GM19328 (cell line): ENCODE measurements at regions not wholly inside any gene's neighbourhood (a gene's known extent, or its start where the extent isn't known, plus 50 kb on each side); places are given as distances from the start of the nearest gene placed in this dataset.
"Not testable (repeated sequence)": the region's sequence is repeated elsewhere in the genome, so short reads cannot be mapped to it uniquely, and the experiment has no call there.

Experiments
- ATAC-seq: cut with Tn5 transposase; IDR thresholded peaks from one replicate; pipeline ENCODE4 v1.9.1; 2021; ENCODE audit warnings: mild to moderate bottlenecking, moderate library complexity; ENCODE audit not compliant: unreplicated experiment

DNA sequence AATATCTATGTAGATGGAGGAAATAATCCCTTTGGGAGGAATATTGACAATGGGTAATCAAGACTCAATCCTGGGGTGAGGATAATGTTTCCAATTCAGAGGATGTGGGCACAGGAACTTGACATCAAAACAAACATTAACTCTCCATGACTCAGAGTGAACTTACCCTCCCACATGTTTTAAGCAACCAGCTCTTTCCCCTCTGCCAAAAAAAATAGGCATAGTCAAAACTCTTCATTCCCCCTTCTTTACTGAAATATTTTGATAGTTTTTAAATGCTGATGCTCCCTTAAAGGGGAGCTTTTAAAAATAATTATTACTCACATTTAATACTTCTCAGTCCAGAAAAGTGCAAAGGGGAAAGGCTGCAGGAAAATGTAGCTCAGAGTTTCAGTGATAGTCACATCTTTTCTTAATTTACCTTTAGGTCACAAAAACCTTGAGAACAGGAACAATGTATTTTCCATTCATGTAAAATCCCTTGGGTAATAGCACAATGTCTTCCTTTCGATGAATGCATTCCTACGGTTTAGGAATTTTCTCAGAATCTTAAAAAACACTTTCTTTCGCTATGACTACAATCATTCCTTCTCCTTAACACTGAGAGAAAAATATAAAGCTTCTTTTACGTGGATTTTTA, 298.4 kb upstream of the GRAMD2B start:
- no peak for ATAC-seq

DNA sequence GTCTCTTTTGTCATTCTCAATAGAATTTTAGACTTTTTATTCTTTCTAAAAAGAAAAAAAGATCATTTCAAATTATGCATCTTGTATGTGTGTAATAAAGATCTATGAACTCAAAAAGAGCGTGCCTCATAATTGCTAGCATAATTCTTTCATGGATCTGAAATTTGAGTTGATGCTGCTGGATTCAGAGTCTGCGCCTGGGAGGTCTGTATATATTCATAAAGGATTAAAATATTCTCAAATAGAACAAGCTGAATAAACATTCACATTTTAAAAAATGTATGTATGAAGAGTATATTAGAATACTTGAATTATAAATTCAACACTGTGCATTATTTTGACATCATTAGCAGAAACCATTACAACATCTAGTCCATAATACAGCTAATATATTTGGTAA, 297.8 kb upstream of the GRAMD2B start:
- no peak for ATAC-seq

DNA sequence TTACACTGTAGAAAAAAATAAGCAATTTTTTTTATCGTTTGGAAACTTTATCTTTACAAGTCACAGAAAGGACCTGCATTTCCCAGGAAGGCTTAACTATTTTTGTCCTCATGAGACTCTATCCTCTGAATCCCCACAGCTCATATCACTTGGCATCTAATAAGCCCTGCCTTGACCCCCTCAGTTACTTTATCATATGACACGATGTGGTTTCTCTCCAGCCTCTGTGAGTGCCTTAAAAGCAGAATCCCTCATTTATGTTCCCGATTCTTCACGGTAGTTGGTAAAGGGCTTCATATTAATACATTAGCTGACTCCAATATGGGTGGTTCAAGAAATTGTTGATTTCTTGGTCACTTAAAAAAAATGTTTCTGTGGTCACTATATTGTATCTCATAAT, 296.6 kb upstream of the GRAMD2B start:
- no peak for ATAC-seq

DNA sequence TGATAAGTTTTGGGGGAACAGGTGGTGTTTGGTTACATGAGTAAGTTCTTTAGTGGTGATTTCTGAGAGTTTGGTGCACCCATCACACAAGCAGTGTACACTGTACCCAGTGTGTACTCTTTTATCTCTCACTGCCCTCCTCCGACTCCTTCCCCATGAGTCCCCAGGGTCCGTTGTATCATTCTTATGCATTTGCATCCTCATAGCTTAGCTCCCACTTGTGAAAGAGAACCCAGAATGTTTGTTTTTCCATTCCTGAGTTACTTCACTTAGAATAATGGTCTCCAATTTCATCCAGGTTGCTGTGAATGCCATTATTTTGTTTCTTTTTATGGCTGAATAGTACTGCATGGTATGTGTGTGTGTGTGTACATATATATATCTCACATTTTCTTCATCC, 295.8 kb upstream of the GRAMD2B start:
- not testable (repeated sequence) for ATAC-seq

DNA sequence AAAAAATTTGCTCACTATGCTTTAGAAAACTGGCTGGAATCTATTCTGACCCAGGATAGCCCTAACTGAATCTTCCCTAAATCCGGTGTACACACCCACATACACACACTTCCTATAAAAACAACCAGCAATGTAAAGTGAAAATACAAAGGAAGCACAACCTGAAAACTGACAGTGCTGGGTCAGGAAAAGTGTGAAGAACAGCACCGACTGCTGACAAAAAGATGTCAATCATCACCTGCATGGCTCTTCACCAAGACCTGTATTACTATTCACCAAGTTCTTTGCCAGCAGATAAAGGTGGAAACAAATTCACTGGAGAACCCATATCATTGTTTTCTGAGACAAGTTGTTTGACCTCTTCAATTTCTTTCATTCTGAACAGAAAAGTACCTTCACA, 293.8 kb upstream of the GRAMD2B start:
- no peak for ATAC-seq

DNA sequence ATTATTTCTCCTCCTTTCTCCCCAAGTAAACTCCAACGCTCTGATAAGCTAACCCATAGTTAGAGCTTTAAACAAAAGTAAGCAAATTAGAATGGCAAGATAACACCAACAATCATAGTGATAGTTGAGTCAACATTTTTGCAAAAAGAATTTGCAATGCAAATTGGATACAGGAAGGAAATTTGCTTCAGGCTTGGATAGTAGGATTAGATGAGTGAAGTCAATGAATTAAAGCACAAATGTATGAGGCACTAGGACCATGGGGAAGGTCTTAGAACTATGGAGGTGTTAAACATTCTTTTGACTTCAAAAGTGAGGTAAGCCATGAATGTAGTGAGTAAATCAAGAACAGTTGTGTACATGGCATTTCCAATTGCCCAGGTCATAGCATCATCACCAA, 289.8 kb upstream of the GRAMD2B start:
- ATAC-seq, result no peak

DNA sequence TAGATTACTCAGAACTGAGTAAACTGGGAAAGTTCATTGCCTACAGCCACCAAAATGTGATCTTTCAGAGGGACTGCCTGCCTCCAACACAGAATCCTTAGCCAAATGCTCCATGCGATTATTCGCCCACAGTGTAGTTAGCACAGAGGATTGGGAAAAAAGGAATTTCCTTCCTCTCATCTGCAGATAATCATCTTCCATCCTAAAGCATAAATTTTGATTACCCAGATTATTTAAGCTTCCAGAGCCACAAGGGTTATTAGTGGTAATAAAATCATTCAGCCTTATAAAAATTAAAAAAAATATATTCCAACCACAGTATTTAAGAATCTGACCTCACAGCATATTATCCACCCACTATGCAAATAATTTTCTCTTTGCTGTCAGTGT, 285.3 kb upstream of the GRAMD2B start:
- no peak for ATAC-seq

DNA sequence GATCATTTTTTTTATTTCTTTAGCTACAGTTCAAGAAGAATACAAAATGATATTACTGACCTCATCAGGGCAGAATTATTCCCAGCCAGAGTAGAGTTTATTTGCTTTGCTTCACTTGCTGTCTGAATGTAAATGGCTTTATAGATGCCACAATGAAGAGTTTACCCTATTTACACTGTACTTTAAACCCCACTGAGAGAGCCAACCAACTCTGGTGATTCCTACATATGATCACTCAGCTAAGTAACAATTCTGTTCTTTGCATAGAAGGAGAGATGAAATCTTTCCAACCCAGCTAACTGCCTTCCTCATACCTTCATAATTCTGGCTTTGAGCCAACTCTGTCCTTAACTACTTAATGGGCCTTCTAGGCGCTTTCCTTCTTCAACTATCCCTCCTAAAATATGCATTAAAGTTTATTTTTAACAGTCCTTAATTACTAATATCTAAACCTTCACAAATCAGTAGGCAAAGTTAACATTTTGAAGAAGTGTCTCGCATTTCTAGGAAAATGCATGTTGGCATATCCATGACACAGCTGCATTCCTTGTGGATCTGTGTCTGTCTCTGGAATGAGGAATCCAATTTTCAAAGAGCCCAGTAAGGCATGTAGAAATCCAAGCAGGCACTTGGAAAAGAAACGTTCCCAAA, 284.8 kb upstream of the GRAMD2B start:
- ATAC-seq, result no peak

DNA sequence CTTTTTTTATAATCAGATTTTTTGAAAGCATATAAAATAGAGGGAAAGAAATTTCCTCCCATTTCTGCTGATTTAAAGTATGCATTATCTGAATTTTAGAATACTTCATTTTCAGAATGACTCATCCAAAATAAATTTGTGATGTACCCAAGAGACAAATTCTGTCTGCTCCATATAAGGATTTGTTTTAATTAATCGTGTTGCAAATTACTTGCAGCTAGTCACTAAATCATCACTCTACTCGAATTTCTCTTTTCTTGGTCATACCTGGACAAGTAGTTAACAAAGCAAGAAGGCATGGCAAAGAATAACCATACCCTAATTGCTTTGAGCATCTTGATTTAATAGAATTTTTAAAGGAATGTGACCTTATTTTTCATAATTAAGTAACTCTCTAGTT, 284.1 kb upstream of the GRAMD2B start:
- no peak for ATAC-seq

DNA sequence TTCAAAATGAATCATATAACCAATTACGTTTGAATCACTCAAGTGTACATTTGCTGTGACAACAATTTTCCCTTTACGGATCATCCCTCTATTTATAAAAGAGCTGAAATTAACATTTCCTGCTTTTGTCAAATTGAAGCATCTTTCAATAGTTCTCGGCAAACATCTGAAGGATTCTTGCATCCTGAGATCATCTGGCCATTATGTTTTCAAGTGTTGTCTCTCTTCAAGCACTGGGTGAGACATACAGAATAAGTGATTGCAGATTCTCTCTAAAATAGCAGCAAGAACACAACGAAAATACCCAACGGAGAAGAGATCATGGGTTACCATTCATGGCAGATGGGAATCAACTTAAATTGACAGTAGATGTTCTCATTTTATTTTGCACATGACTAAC, 283.4 kb upstream of the GRAMD2B start:
- no peak for ATAC-seq

DNA sequence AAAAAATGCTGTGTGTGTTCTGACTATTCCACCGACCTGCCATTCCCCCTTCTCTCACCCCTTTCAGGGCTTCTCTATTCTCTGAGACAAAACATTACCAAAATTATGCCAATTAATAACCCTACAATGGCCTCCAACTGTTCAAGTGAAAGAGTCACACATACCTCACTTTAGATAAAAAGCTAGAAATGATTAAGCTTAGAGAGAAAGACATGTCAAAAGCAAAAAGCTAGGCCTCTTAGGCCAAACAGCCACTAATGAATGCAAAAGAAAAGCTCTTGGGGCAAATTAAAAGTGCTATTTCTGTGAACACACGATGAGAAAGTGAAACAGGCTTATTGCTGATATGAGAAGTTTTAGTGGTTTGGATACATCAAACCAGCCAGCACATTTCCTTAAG, 279.6 kb upstream of the GRAMD2B start:
- ATAC-seq, result no peak

DNA sequence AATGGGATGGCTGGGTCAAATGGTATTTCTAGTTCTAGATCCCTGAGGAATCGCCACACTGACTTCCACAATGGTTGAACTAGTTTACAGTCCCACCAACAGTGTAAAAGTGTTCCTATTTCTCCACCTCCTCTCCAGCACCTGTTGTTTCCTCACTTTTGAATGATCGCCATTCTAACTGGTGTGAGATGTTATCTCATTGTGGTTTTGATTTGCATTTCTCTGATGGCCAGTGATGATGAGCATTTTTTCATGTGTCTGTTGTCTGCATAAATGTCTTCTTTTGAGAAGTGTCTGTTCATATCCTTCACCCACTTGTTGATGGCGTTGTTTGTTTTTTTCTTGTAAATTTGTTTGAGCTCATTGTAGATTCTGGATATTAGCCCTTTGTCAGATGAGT, 272.9 kb upstream of the GRAMD2B start:
- ATAC-seq, result not testable (repeated sequence)

DNA sequence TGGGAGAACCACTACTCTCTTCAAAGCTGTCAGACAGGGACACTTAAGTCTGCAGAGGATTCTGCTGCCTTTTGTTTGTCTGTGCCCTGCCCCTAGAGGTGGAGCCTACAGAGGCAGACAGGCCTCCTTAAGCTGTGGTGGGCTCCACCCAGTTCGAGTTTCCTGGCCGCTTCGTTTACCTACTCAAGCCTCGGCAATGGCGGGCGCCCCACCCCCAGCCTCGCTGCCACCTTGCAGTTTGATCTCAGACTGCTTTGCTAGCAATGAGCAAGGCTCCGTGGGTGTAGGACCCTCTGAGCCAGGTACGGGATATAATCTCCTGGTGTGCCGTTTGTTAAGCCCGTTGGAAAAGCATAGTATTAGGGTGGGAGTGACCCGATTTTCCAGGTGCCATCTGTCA, 267.9 kb upstream of the GRAMD2B start:
- ATAC-seq, result not testable (repeated sequence)

DNA sequence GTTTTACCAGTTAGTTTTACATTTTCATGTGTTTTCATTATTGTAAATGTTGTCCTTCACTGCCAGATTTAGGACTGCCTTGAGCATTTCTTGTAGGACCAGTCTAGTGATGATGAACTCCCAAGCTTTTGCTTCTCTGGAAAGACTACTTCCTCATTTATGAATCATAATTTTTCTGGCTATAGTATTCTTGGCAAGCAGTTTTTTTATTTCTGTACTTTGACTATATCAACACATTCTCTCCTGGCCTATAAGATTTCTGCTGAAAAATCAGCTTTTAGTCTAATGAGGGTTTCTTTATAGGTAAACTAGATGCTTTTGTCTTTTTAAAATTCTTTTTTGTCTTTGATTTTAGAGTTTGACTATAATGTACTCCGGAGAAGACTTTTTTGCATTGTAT, 256.8 kb upstream of the GRAMD2B start:
- ATAC-seq, result no peak

DNA sequence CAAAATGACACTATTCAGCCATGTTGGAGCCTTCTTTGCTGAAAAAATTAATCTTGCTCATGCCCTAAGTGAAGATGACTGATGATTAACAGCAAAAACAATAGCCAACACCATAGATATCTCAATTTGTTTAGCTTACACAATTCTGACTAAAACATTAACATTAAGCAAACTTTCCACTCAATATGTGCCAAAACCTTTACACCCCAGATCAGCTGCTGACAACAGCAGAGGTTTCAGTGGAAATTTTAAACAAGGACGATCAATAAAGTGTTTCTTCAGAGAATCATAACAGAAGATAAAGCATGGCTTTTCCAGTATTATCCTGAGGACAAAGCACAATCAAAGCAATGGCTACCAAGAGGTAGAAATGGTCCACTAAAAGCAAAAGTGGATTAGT, 254.4 kb upstream of the GRAMD2B start:
- ATAC-seq, result no peak

DNA sequence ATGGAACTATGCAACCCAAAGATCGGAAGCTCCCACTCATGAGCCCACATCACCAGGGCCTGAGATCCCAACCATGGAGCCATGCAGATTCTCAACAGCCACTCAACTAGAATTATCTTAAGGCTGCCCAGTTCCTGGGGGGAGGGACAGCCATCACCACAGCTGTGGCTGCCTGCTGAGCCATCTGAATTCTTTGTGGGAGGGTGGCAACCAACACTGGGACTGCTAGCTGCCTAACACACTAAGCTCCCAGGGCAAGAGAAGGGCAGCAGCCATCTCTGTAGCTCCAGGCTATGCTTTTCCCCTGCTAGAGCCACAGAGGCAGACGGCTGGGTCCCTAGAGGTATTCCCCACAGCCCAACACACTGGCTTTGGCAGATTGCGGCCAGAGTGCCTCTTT, 251.3 kb upstream of the GRAMD2B start:
- ATAC-seq, result no peak

DNA sequence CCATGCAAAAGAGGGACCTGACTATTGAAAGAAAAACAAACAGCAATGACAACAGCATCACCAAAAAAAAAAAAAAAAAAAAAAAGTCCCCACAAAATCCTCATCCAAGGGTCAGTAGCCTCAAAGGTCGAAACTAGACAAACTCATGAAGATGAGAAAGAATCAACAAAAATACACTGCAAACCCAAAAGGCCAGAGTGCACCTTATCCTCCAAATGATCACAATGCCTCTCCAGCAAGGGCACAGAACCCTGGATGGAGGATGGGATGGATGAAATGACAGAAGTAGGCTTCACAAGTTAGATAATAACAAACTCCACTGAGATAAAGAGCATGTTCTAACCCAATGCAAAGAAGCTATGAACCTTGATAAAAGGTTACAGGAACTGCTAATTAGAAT, 250.4 kb upstream of the GRAMD2B start:
- no peak for ATAC-seq

DNA sequence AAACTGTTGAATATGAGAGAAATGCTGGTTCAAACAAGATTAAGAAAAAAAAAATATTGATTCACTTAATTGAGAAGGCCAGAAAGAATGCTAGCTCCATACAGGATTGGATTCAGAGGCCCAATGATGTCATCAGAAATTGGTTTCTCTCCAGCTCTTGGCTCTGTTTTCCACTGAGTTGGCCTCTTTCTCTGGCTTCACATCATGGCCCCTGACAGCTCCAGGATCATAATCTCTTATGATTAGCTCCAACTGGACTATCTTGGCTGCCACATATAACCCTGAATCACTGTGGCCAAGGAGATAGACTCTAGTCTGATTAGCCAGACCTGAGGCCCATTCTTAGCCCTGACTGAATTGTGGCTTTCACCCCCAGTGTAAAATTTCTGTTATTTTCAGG, 244.7 kb upstream of the GRAMD2B start:
- no peak for ATAC-seq

DNA sequence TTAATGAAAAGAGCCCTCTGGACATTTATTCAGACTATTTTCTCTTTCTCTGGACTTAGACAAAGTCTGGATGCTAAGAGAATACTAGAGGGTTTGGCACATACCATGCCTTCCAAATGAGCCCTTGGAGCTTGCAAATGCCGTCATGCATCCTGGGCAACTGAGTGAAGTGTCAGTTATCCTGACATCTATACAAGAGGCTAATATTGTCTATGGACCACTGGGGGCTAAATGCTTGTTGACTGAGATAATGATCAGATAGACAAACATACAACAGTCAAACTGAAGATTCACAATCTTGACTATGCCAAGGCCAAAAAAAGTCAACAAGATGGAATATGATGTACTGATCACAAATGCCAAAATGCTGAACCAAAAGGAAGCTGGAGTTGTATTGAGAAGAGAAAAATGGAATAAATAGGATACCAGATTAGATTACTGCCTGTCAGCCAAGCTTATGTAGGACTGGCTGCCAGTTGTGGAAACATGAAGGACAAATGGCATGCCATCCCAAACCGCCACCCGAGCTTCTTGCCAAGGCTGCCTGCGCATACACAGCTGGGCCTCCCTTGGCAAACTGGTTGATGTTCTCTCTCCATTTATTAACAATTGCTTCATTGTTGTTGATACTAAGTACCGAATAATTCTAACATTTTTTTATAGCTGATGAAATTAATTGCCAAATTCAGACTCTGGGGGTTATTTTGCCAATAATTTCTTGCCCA, 240.1 kb upstream of the GRAMD2B start:
- no peak for ATAC-seq

DNA sequence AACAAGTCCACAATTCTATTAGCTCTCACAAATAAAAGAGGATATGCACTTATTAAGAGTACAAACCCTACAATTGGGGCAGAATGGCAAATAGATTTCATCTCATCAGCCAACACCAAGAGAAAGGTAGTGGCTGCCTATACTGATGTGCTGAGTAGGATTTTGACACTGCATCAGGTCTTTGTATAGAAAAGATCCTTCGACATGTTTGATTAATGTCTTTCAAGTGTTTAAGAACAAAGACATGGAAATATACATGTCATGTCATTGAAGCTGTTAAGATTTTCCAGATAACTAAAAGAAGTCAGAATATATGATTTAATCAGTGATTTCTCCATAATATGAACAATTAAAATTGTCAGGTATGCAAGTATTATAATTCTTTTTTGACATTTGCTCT, 238.7 kb upstream of the GRAMD2B start:
- ATAC-seq, result no peak

DNA sequence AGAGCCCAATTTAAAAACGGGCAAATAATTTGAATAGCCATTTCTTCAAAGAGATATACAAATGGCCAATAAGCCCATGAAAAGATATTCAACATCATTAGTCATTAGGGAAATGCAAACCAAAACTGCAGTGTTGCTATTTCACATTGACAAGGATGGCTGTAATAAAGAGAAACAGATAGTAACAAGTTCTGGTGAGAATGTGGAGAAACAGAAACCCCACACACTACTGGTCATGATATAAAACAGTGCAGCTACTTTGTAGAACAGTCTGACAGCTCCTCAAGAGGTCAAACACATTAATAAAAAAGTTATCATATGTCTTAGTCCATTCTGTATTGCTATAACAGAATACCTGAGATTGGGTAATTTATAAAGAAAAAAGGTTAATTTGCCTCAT, 237.0 kb upstream of the GRAMD2B start:
- no peak for ATAC-seq

DNA sequence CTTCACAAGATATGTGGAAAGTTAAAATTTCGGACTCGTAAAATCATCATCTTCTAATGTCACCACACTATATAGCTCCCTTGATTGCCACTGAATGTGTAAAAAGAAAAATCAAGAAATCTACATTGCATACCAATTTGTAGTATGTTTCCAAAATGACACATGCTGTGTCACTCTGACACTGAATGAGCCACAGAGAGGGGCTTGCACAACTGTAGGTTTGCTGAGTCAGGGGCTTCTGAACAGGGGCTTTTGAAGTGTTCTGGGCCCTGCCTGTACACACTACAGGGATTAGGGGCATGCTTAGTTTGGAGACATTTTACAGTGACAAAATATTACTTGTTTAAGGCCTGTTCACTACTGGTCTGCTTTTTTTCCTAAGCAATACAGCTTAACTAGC, 234.4 kb upstream of the GRAMD2B start:
- ATAC-seq, result no peak
